ENCODE measurements at regions not wholly inside any gene's neighbourhood (a gene's known extent, or its start where the extent isn't known, plus 50 kb on each side); places are given as distances from the start of the nearest gene placed in this dataset.

GRCh38 chr12:24360057-24360456 lies 410.6 kb upstream of the SOX5 start (continued):
- TF ChIP-seq ZBTB43 (CRISPR knock-in tag; IDR thresholded peaks at IDR 0.05) (no peak), ZNF512 (CRISPR knock-in tag; IDR thresholded peaks at IDR 0.05; ENCODE audit: borderline replicate concordance) (no peak), PREB (CRISPR knock-in tag; IDR thresholded peaks at IDR 0.05; ENCODE audit: borderline replicate concordance) (no peak), ZNF219 (CRISPR knock-in tag; IDR thresholded peaks at IDR 0.05; ENCODE audit: borderline replicate concordance) (no peak), JUN (CRISPR knock-in tag; IDR thresholded peaks at IDR 0.05) (no peak), PRDM15 (CRISPR knock-in tag; IDR thresholded peaks at IDR 0.05) (no peak), ZNF423 (CRISPR knock-in tag; IDR thresholded peaks at IDR 0.05) (no peak), ZMAT4 (CRISPR knock-in tag; IDR thresholded peaks at IDR 0.05) (no peak), RORB (CRISPR knock-in tag; IDR thresholded peaks at IDR 0.05) (no peak), GRHL2 (CRISPR knock-in tag; IDR thresholded peaks at IDR 0.05; ENCODE audit: insufficient replicate concordance, severe bottlenecking) (no peak), TEAD1 (CRISPR knock-in tag; IDR thresholded peaks at IDR 0.05) (no peak)

- TF ChIP-seq AR (CRISPR knock-in tag; IDR thresholded peaks at IDR 0.05), result no peak
- no peak for TF ChIP-seq JAZF1 (CRISPR knock-in tag; IDR thresholded peaks at IDR 0.05)
- no peak for TF ChIP-seq NR1H2 (CRISPR knock-in tag; IDR thresholded peaks at IDR 0.05)
- TF ChIP-seq PRDM15 (CRISPR knock-in tag; IDR thresholded peaks at IDR 0.05), result no peak
- no peak for TF ChIP-seq USF2 (CRISPR knock-in tag; IDR thresholded peaks at IDR 0.05)
- TF ChIP-seq NR3C1 (CRISPR knock-in tag; conservative IDR thresholded peaks at IDR 0.05; ENCODE audit: low read depth), result no peak
- no peak for TF ChIP-seq GABPB1 (CRISPR knock-in tag; IDR thresholded peaks at IDR 0.05)
- TF ChIP-seq TCF7 (CRISPR knock-in tag; IDR thresholded peaks at IDR 0.05; ENCODE audit: low read depth), result no peak
- no peak for TF ChIP-seq NR2C2 (CRISPR knock-in tag; IDR thresholded peaks at IDR 0.05)
- DNase-seq (ENCODE audit: low spot score) (no peak), ATAC-seq (no peak)
- ChIA-PET POLR2A (no interaction called here), CTCF (interaction anchor here (0.5 kb wide), 1 partner anchor 42 kb away, joined by 5 read pairs; no protein-coding TSS in a partner anchor)
- Mint-ChIP-seq H3K27ac (no peak overlapping the region), H3K27me3 (ENCODE audit: low read depth) (no peaks in the 10 kb centered on the region), H3K4me1 (peaks cover 12% of the 10 kb centered on the region), H3K36me3 (no peaks in the 10 kb centered on the region), H3K4me3 (no peak overlapping the region), H3K9me3 (no peaks in the 10 kb centered on the region)
These were observed 409.9 kb upstream of the SOX5 start for GRCh38 chr12:24359418-24359817.

Measured in WTC11 (cell line).